Breast epithelium (tissue), 3 donors: ENCODE measurements at regions not wholly inside any gene's neighbourhood (a gene's known extent, or its start where the extent isn't known, plus 50 kb on each side); places are given as distances from the start of the nearest gene placed in this dataset.

Source experiments
- POLR2A ChIP-seq: fragments of 450-650 bp; IDR thresholded peaks from one replicate; pipeline ENCODE4 v1.6.1; 2016; ENCODE audit warnings: antibody characterized with exemption, mild to moderate bottlenecking, moderate library complexity
- POLR2AphosphoS5 ChIP-seq, 3 donors: sonication (generic); formaldehyde crosslinking; IDR thresholded peaks; one replicate each; pipeline ENCODE4 v1.6.1; 2017; ENCODE audit warnings: antibody characterized with exemption in 3 of 3
- TF ChIP-seq, protein P1 (sequence below), 3 donors: fragments of 450-650 bp; IDR thresholded peaks; one replicate each; pipeline ENCODE4 v1.5.1; 2016 to 2017; ENCODE audit warnings: antibody characterized with exemption in 3 of 3, mild to moderate bottlenecking in 3 of 3, moderate library complexity in 3 of 3

DNA sequence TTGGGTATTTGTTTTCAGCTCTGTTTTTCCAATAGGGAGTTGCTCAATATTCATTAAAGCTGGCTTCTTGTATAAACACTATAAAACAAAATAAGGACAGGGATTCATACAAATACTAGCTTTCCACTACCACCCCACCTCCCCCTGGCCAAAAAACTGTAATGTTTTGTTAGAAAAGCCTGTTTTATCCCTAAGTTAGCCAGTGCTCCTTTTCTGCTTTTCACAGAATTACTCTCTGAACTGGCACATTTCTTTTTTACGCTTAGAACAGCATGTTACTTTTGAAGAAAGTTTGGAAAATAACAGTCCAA lies 147.4 kb upstream of the DMRT1 start:
- TF ChIP-seq, protein P1, sequence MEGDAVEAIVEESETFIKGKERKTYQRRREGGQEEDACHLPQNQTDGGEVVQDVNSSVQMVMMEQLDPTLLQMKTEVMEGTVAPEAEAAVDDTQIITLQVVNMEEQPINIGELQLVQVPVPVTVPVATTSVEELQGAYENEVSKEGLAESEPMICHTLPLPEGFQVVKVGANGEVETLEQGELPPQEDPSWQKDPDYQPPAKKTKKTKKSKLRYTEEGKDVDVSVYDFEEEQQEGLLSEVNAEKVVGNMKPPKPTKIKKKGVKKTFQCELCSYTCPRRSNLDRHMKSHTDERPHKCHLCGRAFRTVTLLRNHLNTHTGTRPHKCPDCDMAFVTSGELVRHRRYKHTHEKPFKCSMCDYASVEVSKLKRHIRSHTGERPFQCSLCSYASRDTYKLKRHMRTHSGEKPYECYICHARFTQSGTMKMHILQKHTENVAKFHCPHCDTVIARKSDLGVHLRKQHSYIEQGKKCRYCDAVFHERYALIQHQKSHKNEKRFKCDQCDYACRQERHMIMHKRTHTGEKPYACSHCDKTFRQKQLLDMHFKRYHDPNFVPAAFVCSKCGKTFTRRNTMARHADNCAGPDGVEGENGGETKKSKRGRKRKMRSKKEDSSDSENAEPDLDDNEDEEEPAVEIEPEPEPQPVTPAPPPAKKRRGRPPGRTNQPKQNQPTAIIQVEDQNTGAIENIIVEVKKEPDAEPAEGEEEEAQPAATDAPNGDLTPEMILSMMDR (IDR thresholded peaks at IDR 0.05): no peak
- TF ChIP-seq POLR2A: no peak
- TF ChIP-seq POLR2AphosphoS5 (IDR thresholded peaks at IDR 0.05): no peak
